GM12873 (cell line): ENCODE measurements at regions not wholly inside any gene's neighbourhood (a gene's known extent, or its start where the extent isn't known, plus 50 kb on each side); places are given as distances from the start of the nearest gene placed in this dataset.

ENCODE experiments used
- CTCF ChIP-seq: IDR thresholded peaks from 2 replicates; pipeline ENCODE4 v1.5.1; 2012; ENCODE audit warnings: low read depth, mild to moderate bottlenecking, moderate library complexity, low read length, control low read depth; ENCODE audit not compliant: insufficient read depth; ENCODE audit errors: missing control alignments

GRCh38 chr4:64829749-64830148, 420.5 kb upstream of the TECRL start:
- no peak for TF ChIP-seq CTCF

- TF ChIP-seq CTCF, result no peak
Observed at GRCh38 chr4:64824591-64824990, 415.3 kb upstream of the TECRL start.

- TF ChIP-seq CTCF, result no peak
Observed at GRCh38 chr4:64822405-64822804, 413.2 kb upstream of the TECRL start.

- no peak for TF ChIP-seq CTCF
Observed at GRCh38 chr4:64821219-64821976, 412.1 kb upstream of the TECRL start.

- no peak for TF ChIP-seq CTCF
Observed at GRCh38 chr4:64814616-64815015, 405.4 kb upstream of the TECRL start.

GRCh38 chr4:64807821-64808220, 398.6 kb upstream of the TECRL start:
- no peak for TF ChIP-seq CTCF

GRCh38 chr4:64799751-64800150, 390.5 kb upstream of the TECRL start:
- TF ChIP-seq CTCF, result no peak
